ENCODE measurements at regions not wholly inside any gene's neighbourhood (a gene's known extent, or its start where the extent isn't known, plus 50 kb on each side); places are given as distances from the start of the nearest gene placed in this dataset.

- TF ChIP-seq CTCF (conservative IDR thresholded peaks at IDR 0.05; ENCODE audit: low read depth, low read length) (no peak), EZH2phosphoT487 (IDR thresholded peaks at IDR 0.05; ENCODE audit: borderline replicate concordance, low read length) (no peak), EZH2 (IDR thresholded peaks at IDR 0.05; ENCODE audit: low read length, unreplicated experiment) (no peak)
- Histone ChIP-seq H3K27ac (ENCODE audit: low read length) (no peak overlapping the region), H4K20me1 (ENCODE audit: low read length) (no peaks in the 10 kb centered on the region), H3K9ac (ENCODE audit: low read length) (no peak overlapping the region), H3K9me3 (ENCODE audit: low read length) (no peaks in the 10 kb centered on the region), H3K4me1 (ENCODE audit: insufficient read depth, low read length) (no peaks in the 10 kb centered on the region), H3K27me3 (ENCODE audit: low read length) (no peaks in the 10 kb centered on the region), H2AFZ (ENCODE audit: low read length) (no peak overlapping the region), H3K36me3 (ENCODE audit: low read depth, low read length) (no peaks in the 10 kb centered on the region), H3K4me3 (ENCODE audit: low read length) (no peak overlapping the region), H3K79me2 (ENCODE audit: low read length) (no peaks in the 10 kb centered on the region), H3K4me2 (ENCODE audit: low read length) (no peak overlapping the region), H3K9me2 (replicated peaks; ENCODE audit: low read length) (no peaks in the 10 kb centered on the region), H3F3A (ENCODE audit: low read length, unreplicated experiment) (no peaks in the 10 kb centered on the region)
- BruUV-seq (replicated peaks): no TSS peak
- DNase-seq (peak; percentile 12), ATAC-seq (no peak)
- intact Hi-C loops (cut with micrococcal nuclease): no loop called here
- ChIA-PET POLR2A (ENCODE audit: unreplicated experiment) (no interaction called here), CTCF (no interaction called here)
Observed at GRCh38 chr5:122237906-122238305, 74.1 kb upstream of the SNCAIP start.

GRCh38 chr5:122252319-122252718 is 59.7 kb upstream of the SNCAIP start:
- H3K4me2 ChIP-seq (ENCODE audit: low read length): no peak overlapping the region
- no peaks in the 10 kb centered on the region for H3K36me3 ChIP-seq (ENCODE audit: low read depth, low read length)
- no peaks in the 10 kb centered on the region for H3K9me3 ChIP-seq (ENCODE audit: low read length)
- no peaks in the 10 kb centered on the region for H3K9me2 ChIP-seq (replicated peaks; ENCODE audit: low read length)
- H3K27ac ChIP-seq (ENCODE audit: low read length): no peak overlapping the region
- POLR2A ChIA-PET (ENCODE audit: unreplicated experiment): no interaction called here
- H3K79me2 ChIP-seq (ENCODE audit: low read length): no peaks in the 10 kb centered on the region
- ATAC-seq (no peak), DNase-seq (peak; percentile 21)
- H3K4me3 ChIP-seq (ENCODE audit: low read length): no peak overlapping the region
- no peak overlapping the region for H2AFZ ChIP-seq (ENCODE audit: low read length)
- TF ChIP-seq CTCF (conservative IDR thresholded peaks at IDR 0.05; ENCODE audit: low read depth, low read length): no peak
- no peak for TF ChIP-seq EZH2 (IDR thresholded peaks at IDR 0.05; ENCODE audit: low read length, unreplicated experiment)
- no peak for TF ChIP-seq EZH2phosphoT487 (IDR thresholded peaks at IDR 0.05; ENCODE audit: borderline replicate concordance, low read length)
- H3K27me3 ChIP-seq (ENCODE audit: low read length): no peaks in the 10 kb centered on the region
- H3F3A ChIP-seq (ENCODE audit: low read length, unreplicated experiment): no peaks in the 10 kb centered on the region
- CTCF ChIA-PET: no interaction called here
- no peak overlapping the region for H3K9ac ChIP-seq (ENCODE audit: low read length)
- no peaks in the 10 kb centered on the region for H4K20me1 ChIP-seq (ENCODE audit: low read length)
- intact Hi-C loops (cut with micrococcal nuclease): no loop called here
- no peaks in the 10 kb centered on the region for H3K4me1 ChIP-seq (ENCODE audit: insufficient read depth, low read length)
- no TSS peak for BruUV-seq (replicated peaks)

DNA sequence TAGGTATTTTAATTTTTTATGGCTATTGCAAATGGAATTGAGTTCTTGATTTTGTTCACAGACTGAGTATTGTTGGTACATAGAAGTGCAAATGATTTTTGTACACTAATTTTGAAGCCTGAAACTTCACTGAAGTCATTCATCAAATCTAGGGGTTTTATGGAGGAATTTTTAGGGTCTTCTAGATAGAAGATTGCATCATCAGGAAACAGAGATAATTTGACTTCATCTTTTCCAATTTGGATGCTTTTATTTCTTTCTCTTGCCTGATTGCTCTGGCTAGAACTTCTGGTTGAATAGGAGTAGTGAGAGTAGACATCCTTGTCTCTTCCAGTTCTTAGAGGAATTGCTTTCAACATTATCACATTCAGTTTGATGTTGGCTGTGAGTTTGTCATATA is 58.2 kb upstream of the SNCAIP start:
- BruUV-seq (replicated peaks): no TSS peak
- CTCF ChIA-PET: no interaction called here
- intact Hi-C loops (cut with micrococcal nuclease): no loop called here

More for the DNA sequence above, 58.2 kb upstream of the SNCAIP start:
- Histone ChIP-seq H3K79me2 (ENCODE audit: low read length) (no peaks in the 10 kb centered on the region), H3K9me2 (replicated peaks; ENCODE audit: low read length) (no peaks in the 10 kb centered on the region), H3K4me1 (ENCODE audit: insufficient read depth, low read length) (no peaks in the 10 kb centered on the region), H3K27ac (ENCODE audit: low read length) (no peak overlapping the region), H3F3A (ENCODE audit: low read length, unreplicated experiment) (no peaks in the 10 kb centered on the region), H3K36me3 (ENCODE audit: low read depth, low read length) (no peaks in the 10 kb centered on the region), H2AFZ (ENCODE audit: low read length) (no peak overlapping the region), H3K4me3 (ENCODE audit: low read length) (no peak overlapping the region), H3K27me3 (ENCODE audit: low read length) (no peaks in the 10 kb centered on the region), H4K20me1 (ENCODE audit: low read length) (no peaks in the 10 kb centered on the region), H3K4me2 (ENCODE audit: low read length) (no peak overlapping the region), H3K9me3 (ENCODE audit: low read length) (no peaks in the 10 kb centered on the region), H3K9ac (ENCODE audit: low read length) (no peak overlapping the region)
- POLR2A ChIA-PET (ENCODE audit: unreplicated experiment): no interaction called here
- TF ChIP-seq CTCF (conservative IDR thresholded peaks at IDR 0.05; ENCODE audit: low read depth, low read length) (no peak), EZH2phosphoT487 (IDR thresholded peaks at IDR 0.05; ENCODE audit: borderline replicate concordance, low read length) (no peak), EZH2 (IDR thresholded peaks at IDR 0.05; ENCODE audit: low read length, unreplicated experiment) (no peak)
- ATAC-seq: no peak
- no peak for DNase-seq

All from PC-3 (cell line).